Ishikawa (cell line): ENCODE measurements at regions not wholly inside any gene's neighbourhood (a gene's known extent, or its start where the extent isn't known, plus 50 kb on each side); places are given as distances from the start of the nearest gene placed in this dataset.

Experiments
- CEBPB ChIP-seq: IDR thresholded peaks from 2 replicates; pipeline ENCODE4 v1.6.1; 2012
- CREB1 ChIP-seq: IDR thresholded peaks from 2 replicates; pipeline ENCODE4 v1.6.1; 2012; ENCODE audit warnings: low read depth
- EGR1 ChIP-seq: IDR thresholded peaks from 2 replicates; pipeline ENCODE4 v1.6.1; 2012
- EP300 ChIP-seq: IDR thresholded peaks from 2 replicates; pipeline ENCODE4 v1.6.1; 2012; ENCODE audit warnings: borderline replicate concordance
- FOXM1 ChIP-seq: IDR thresholded peaks from 2 replicates; pipeline ENCODE4 v1.6.1; 2012; ENCODE audit warnings: low read depth, borderline replicate concordance
- NFIC ChIP-seq: IDR thresholded peaks from 2 replicates; pipeline ENCODE4 v1.6.1; 2012
- RAD21 ChIP-seq: IDR thresholded peaks from 2 replicates; pipeline ENCODE4 v1.6.1; 2012; ENCODE audit warnings: low read depth
- TAF1 ChIP-seq: IDR thresholded peaks from 2 replicates; pipeline ENCODE4 v1.6.1; 2012; ENCODE audit warnings: low read depth, mild to moderate bottlenecking
- TCF12 ChIP-seq: IDR thresholded peaks from 2 replicates; pipeline ENCODE4 v1.6.1; 2012; ENCODE audit warnings: low read depth
- TEAD4 ChIP-seq: IDR thresholded peaks from 2 replicates; pipeline ENCODE4 v1.6.1; 2012
- YY1 ChIP-seq: IDR thresholded peaks from 2 replicates; pipeline ENCODE4 v1.6.1; 2012; ENCODE audit warnings: low read depth
- ZBTB7A ChIP-seq: IDR thresholded peaks from 2 replicates; pipeline ENCODE4 v1.6.1; 2012; ENCODE audit warnings: low read depth
- TF ChIP-seq, protein P1 (sequence below): IDR thresholded peaks from 2 replicates; pipeline ENCODE4 v1.6.1; 2012; ENCODE audit warnings: low read depth, mild to moderate bottlenecking
- TF ChIP-seq, protein P2 (sequence below): IDR thresholded peaks from 2 replicates; pipeline ENCODE4 v1.6.1; 2012
- TF ChIP-seq, protein P3 (sequence below): IDR thresholded peaks from 2 replicates; pipeline ENCODE4 v1.6.1; 2012

DNA sequence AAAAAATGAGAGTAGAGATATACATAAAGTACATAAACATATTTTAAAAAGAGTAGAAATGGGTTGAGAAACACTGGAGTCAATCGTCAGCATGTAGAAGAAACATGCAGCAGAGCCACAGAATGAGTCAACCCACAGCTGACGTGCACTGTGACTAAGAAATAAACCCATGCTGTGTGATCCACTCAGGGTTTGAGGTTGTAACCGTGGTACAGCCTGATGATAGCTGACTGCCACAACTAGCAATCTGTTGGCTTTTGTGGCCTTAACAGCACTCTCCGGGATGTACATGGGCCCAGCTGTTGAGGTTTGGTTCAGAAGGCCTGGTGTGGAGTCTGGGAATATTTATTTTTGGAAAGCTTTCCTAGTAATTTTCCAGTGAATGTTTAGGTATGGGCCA lies 554.4 kb upstream of the MEX3C start:
- TF ChIP-seq FOXM1 (no peak), ZBTB7A (no peak), TAF1 (no peak), NFIC (no peak), YY1 (no peak), RAD21 (no peak), EGR1 (no peak)
- TF ChIP-seq, protein P1, sequence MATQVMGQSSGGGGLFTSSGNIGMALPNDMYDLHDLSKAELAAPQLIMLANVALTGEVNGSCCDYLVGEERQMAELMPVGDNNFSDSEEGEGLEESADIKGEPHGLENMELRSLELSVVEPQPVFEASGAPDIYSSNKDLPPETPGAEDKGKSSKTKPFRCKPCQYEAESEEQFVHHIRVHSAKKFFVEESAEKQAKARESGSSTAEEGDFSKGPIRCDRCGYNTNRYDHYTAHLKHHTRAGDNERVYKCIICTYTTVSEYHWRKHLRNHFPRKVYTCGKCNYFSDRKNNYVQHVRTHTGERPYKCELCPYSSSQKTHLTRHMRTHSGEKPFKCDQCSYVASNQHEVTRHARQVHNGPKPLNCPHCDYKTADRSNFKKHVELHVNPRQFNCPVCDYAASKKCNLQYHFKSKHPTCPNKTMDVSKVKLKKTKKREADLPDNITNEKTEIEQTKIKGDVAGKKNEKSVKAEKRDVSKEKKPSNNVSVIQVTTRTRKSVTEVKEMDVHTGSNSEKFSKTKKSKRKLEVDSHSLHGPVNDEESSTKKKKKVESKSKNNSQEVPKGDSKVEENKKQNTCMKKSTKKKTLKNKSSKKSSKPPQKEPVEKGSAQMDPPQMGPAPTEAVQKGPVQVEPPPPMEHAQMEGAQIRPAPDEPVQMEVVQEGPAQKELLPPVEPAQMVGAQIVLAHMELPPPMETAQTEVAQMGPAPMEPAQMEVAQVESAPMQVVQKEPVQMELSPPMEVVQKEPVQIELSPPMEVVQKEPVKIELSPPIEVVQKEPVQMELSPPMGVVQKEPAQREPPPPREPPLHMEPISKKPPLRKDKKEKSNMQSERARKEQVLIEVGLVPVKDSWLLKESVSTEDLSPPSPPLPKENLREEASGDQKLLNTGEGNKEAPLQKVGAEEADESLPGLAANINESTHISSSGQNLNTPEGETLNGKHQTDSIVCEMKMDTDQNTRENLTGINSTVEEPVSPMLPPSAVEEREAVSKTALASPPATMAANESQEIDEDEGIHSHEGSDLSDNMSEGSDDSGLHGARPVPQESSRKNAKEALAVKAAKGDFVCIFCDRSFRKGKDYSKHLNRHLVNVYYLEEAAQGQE = no peak

DNA sequence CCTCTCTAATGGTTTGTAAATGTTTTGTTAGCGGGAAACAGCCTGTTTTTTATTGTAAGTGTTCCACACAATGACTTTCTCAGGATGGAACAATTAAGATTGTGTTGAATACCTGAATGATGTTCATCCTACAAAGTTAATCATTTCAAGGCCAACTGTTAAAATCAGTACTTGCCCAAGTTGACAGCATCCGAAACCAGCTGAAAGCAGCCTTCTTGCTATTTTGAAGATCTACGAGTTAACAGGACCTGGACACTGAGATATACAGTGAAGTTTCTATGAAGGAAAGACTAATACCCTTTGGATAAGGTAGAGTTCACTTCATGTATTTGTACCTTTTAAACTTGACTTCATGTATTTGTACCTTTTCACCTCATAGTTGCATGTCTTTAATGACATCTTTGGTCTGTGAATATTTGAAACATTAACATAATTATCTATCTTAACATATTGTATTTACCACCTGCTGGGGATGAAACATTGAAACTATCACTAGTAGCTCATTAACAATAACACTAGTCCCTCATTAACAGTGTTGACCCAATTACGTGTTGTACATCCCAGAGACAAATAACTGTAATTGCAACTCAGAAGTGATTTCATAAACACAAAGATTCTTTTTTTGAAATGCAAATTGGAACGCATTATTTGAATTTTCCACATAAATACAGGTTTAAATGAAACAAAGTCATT lies 556.0 kb upstream of the MEX3C start:
- TF ChIP-seq, protein P2, sequence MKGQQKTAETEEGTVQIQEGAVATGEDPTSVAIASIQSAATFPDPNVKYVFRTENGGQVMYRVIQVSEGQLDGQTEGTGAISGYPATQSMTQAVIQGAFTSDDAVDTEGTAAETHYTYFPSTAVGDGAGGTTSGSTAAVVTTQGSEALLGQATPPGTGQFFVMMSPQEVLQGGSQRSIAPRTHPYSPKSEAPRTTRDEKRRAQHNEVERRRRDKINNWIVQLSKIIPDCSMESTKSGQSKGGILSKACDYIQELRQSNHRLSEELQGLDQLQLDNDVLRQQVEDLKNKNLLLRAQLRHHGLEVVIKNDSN = no peak
- TF ChIP-seq ZBTB7A (no peak), TCF12 (no peak)

DNA sequence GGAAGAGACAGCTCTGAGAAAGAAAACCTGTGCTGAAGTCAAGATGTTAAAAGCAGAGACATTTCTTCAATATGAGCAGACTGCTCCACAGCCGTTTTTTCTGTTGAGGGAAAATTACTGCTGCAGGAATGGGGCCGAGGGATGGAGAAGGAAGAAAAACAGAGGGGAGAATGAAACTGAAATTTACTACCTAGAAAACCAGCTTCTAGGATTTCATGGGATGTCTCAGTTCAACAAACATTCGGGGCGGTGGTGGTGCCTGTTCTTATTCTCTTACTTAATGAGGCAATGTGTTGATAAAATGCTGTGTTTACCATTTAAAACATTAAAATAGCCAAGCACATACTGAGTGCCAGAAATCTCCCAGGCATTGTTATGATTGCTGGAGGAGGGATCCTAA lies 557.1 kb upstream of the MEX3C start:
- no peak for TF ChIP-seq TCF12
- TF ChIP-seq RAD21 = no peak
- TF ChIP-seq, protein P1 = no peak
- no peak for TF ChIP-seq ZBTB7A
- TF ChIP-seq CEBPB = no peak
- TF ChIP-seq, protein P2 = no peak
- TF ChIP-seq, protein P3, sequence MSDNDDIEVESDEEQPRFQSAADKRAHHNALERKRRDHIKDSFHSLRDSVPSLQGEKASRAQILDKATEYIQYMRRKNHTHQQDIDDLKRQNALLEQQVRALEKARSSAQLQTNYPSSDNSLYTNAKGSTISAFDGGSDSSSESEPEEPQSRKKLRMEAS = no peak
- no peak for TF ChIP-seq FOXM1
- no peak for TF ChIP-seq TEAD4
- TF ChIP-seq CREB1 = no peak
- no peak for TF ChIP-seq EGR1
- TF ChIP-seq EP300 = no peak
- no peak for TF ChIP-seq NFIC
- TF ChIP-seq YY1 = no peak
- TF ChIP-seq TAF1 = no peak

DNA sequence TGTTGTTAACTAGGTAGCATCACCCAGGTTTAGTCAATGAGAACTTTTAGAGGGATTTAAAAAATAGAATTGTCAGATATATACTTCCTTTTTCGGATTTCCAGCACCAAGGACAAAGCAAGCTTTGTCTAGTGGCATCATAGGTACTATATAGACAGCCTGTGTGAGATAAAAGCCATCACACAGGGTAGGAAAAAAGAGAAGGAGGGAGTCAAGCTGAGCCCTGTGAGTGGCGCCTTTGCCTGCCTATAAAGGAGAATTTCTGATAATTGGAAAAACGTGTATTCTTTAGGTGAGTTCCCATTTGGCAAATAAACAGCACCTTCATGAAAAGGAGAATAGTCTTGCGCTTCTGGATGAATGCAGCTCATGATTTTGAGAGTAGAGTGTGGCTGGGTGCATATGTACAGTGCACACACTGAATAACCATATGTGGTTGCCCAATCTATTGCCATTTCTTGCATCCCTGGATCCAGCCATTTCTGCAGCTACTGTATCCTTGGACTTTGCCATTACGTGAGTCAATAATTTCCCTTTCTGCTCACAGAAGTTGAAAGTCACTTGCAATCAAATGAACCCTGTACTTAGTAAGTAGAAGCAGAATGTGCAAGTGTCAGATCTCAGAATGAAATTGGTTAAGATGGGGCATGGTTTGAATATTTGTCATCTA lies 559.9 kb upstream of the MEX3C start:
- TF ChIP-seq, protein P3 = no peak
- TF ChIP-seq, protein P1 = no peak
- TF ChIP-seq CREB1 (no peak), TAF1 (no peak), CEBPB (no peak), EP300 (no peak), FOXM1 (no peak), ZBTB7A (no peak), YY1 (no peak), TCF12 (no peak)
- TF ChIP-seq, protein P2 = no peak
